ENCODE measurements at regions not wholly inside any gene's neighbourhood (a gene's known extent, or its start where the extent isn't known, plus 50 kb on each side); places are given as distances from the start of the nearest gene placed in this dataset.

GRCh38 chr12:23228101-23228500, 603.1 kb downstream of the ETNK1 start:
- TF ChIP-seq SKIL (IDR thresholded peaks at IDR 0.05; ENCODE audit: low read depth, poor library complexity, severe bottlenecking) (no peak), CTCF (IDR thresholded peaks at IDR 0.05 in 2 of 3, conservative IDR thresholded peaks at IDR 0.05 in 1 of 3; ENCODE audit: control insufficient read depth in 2 of 3, extremely low read depth in 1 of 3, insufficient read depth in 1 of 3, low read depth in 3 of 3, low read length in 3 of 3) (no peak), TARDBP (IDR thresholded peaks at IDR 0.05; ENCODE audit: borderline replicate concordance) (no peak), POLR2A (IDR thresholded peaks at IDR 0.05; ENCODE audit: low read depth, low read length) (no peak), EP300 (IDR thresholded peaks at IDR 0.05; ENCODE audit: borderline replicate concordance in 1 of 2, control insufficient read depth in 1 of 2, low read depth in 2 of 2, low read length in 2 of 2) (no peak), MXI1 (IDR thresholded peaks at IDR 0.05; ENCODE audit: low read depth, low read length) (no peak), FOS (IDR thresholded peaks at IDR 0.05; ENCODE audit: borderline replicate concordance, extremely low read depth, insufficient read length) (no peak), POLR2AphosphoS5 (IDR thresholded peaks at IDR 0.05; ENCODE audit: low read length) (no peak), BHLHE40 (IDR thresholded peaks at IDR 0.05; ENCODE audit: borderline replicate concordance in 1 of 2, low read depth in 2 of 2, low read length in 1 of 2) (no peak), FOXK2 (IDR thresholded peaks at IDR 0.05) (no peak)
